ENCODE measurements at regions not wholly inside any gene's neighbourhood (a gene's known extent, or its start where the extent isn't known, plus 50 kb on each side); places are given as distances from the start of the nearest gene placed in this dataset.

- Histone ChIP-seq H3K9me3 (no peaks in the 10 kb centered on the region), H3K4me2 (no peak overlapping the region), H3K4me3 (no peak overlapping the region), H3K27ac (no peak overlapping the region), H3K4me1 (no peaks in the 10 kb centered on the region)
- WGBS (ENCODE audit: missing lambda C conversion rate) = 0% methylated on average over 2 of the region's 2 CpGs
- FAIRE-seq = no peak
- no peak for TF ChIP-seq RCOR1 (IDR thresholded peaks at IDR 0.05; ENCODE audit: low read depth, low read length)
- TF ChIP-seq MAX (IDR thresholded peaks at IDR 0.05) = no peak
- no peak for TF ChIP-seq JUNB (IDR thresholded peaks at IDR 0.05)
- TF ChIP-seq POLR2A (IDR thresholded peaks at IDR 0.05; ENCODE audit: low read length) = no peak
- no peak for TF ChIP-seq HDAC2 (IDR thresholded peaks at IDR 0.05)
- no peak for TF ChIP-seq NPAS2 (CRISPR knock-in tag; IDR thresholded peaks at IDR 0.05; ENCODE audit: borderline replicate concordance)
- no peak for TF ChIP-seq ZNF302 (CRISPR knock-in tag; IDR thresholded peaks at IDR 0.05)
- no peak for TF ChIP-seq ZC3H11A (IDR thresholded peaks at IDR 0.05)
- TF ChIP-seq POLR2AphosphoS2 (conservative IDR thresholded peaks at IDR 0.05; ENCODE audit: low read length) = no peak
- no peak for TF ChIP-seq FOSL2 (IDR thresholded peaks at IDR 0.05)
- no peak for TF ChIP-seq FOSL2 (CRISPR knock-in tag; IDR thresholded peaks at IDR 0.05)
- TF ChIP-seq, protein P1, sequence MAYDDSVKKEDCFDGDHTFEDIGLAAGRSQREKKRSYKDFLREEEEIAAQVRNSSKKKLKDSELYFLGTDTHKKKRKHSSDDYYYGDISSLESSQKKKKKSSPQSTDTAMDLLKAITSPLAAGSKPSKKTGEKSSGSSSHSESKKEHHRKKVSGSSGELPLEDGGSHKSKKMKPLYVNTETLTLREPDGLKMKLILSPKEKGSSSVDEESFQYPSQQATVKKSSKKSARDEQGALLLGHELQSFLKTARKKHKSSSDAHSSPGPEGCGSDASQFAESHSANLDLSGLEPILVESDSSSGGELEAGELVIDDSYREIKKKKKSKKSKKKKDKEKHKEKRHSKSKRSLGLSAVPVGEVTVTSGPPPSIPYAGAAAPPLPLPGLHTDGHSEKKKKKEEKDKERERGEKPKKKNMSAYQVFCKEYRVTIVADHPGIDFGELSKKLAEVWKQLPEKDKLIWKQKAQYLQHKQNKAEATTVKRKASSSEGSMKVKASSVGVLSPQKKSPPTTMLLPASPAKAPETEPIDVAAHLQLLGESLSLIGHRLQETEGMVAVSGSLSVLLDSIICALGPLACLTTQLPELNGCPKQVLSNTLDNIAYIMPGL (CRISPR knock-in tag; IDR thresholded peaks at IDR 0.05; ENCODE audit: borderline replicate concordance) = no peak
- no peak for TF ChIP-seq USF2 (IDR thresholded peaks at IDR 0.05)
- TF ChIP-seq CBX8 (IDR thresholded peaks at IDR 0.05) = no peak
- TF ChIP-seq MAFK (IDR thresholded peaks at IDR 0.05; ENCODE audit: partially characterized antibody) = no peak
- no peak for TF ChIP-seq RNF2 (IDR thresholded peaks at IDR 0.05; ENCODE audit: borderline replicate concordance, low read depth)
- no peak for ATAC-seq
- ChIA-PET POLR2A (no interaction called here), CTCF (no interaction called here)
- DNase-seq (ENCODE audit: low read depth in 1 of 2, low spot score in 1 of 2) = no peak
Observed at GRCh38 chr2:103754530-103754929, 992.7 kb downstream of the TMEM182 start.

- TF ChIP-seq REST (IDR thresholded peaks at IDR 0.05) = no peak
- TF ChIP-seq FOSL2 (IDR thresholded peaks at IDR 0.05) = no peak
- TF ChIP-seq FOSL2 (CRISPR knock-in tag; IDR thresholded peaks at IDR 0.05) = peak; percentile 49; the same call in 1 of the 2 replicates
- peak; percentile 56 for TF ChIP-seq NFE2L2 (conservative IDR thresholded peaks at IDR 0.05; ENCODE audit: low read length)
- TF ChIP-seq, protein P2, sequence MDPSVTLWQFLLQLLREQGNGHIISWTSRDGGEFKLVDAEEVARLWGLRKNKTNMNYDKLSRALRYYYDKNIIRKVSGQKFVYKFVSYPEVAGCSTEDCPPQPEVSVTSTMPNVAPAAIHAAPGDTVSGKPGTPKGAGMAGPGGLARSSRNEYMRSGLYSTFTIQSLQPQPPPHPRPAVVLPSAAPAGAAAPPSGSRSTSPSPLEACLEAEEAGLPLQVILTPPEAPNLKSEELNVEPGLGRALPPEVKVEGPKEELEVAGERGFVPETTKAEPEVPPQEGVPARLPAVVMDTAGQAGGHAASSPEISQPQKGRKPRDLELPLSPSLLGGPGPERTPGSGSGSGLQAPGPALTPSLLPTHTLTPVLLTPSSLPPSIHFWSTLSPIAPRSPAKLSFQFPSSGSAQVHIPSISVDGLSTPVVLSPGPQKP (IDR thresholded peaks at IDR 0.05; ENCODE audit: low read depth, low read length) = no peak
- TF ChIP-seq MAFK (IDR thresholded peaks at IDR 0.05; ENCODE audit: partially characterized antibody) = peak; percentile 71
- FAIRE-seq = no peak
- CTCF ChIA-PET = no interaction called here
- DNase-seq (ENCODE audit: low read depth in 1 of 2, low spot score in 1 of 2) = no peak
- WGBS (ENCODE audit: missing lambda C conversion rate) = 4% methylated on average over 4 of the region's 4 CpGs
- Histone ChIP-seq H3K27ac (no peak overlapping the region), H3K4me3 (no peak overlapping the region), H3K9me3 (no peaks in the 10 kb centered on the region), H3K4me1 (no peaks in the 10 kb centered on the region), H3K4me2 (no peak overlapping the region)
- no peak for ATAC-seq
- POLR2A ChIA-PET = no interaction called here
Observed at GRCh38 chr2:103773884-103774283, 1012.1 kb downstream of the TMEM182 start.
